Neural crest cell (in vitro differentiated cells): ENCODE measurements at regions not wholly inside any gene's neighbourhood (a gene's known extent, or its start where the extent isn't known, plus 50 kb on each side); places are given as distances from the start of the nearest gene placed in this dataset.

Experiments used
- DNase-seq: peaks from one replicate; pipeline ENCODE4 v3.0.0; 2021; ENCODE audit warnings: low read depth, mixed read lengths, low spot score
- H3K27ac Mint-ChIP-seq: one replicate; pipeline ENCODE4 v1.8.0; 2021; ENCODE audit warnings: mild to moderate bottlenecking, mixed read lengths; ENCODE audit not compliant: unreplicated experiment
- H3K27me3 Mint-ChIP-seq: 2 replicates; pipeline ENCODE4 v1.8.0; 2021; ENCODE audit warnings: low read depth, mild to moderate bottlenecking, mixed read lengths
- H3K36me3 Mint-ChIP-seq: 2 replicates; pipeline ENCODE4 v1.8.0; 2021; ENCODE audit warnings: low read depth, mild to moderate bottlenecking, mixed read lengths
- H3K4me1 Mint-ChIP-seq: 2 replicates; pipeline ENCODE4 v1.8.0; 2021; ENCODE audit warnings: mixed read lengths
- H3K4me3 Mint-ChIP-seq: one replicate; pipeline ENCODE4 v1.8.0; 2021; ENCODE audit warnings: mild to moderate bottlenecking, mixed read lengths
- H3K9me3 Mint-ChIP-seq: 2 replicates; pipeline ENCODE4 v1.8.0; 2021; ENCODE audit warnings: mixed read lengths
- CTCF ChIP-seq: fragments of 200-600 bp; sonication (generic); conservative IDR thresholded peaks from 2 replicates; pipeline ENCODE4 v1.5.0; 2021; ENCODE audit warnings: antibody characterized with exemption, mild to moderate bottlenecking

- no peaks in the 10 kb centered on the region for H3K9me3 Mint-ChIP-seq
- TF ChIP-seq CTCF, result no peak
- H3K27me3 Mint-ChIP-seq, result no peaks in the 10 kb centered on the region
- no peaks in the 10 kb centered on the region for H3K36me3 Mint-ChIP-seq
- no peak for DNase-seq
- H3K4me3 Mint-ChIP-seq, result no peak overlapping the region
- no peak overlapping the region for H3K27ac Mint-ChIP-seq
- H3K4me1 Mint-ChIP-seq, result peaks cover 12% of the 10 kb centered on the region
These were observed 157.8 kb downstream of the SNX10 start for GRCh38 chr7:26449175-26450165.

- no peak for TF ChIP-seq CTCF
- Mint-ChIP-seq H3K36me3 (no peaks in the 10 kb centered on the region), H3K9me3 (no peaks in the 10 kb centered on the region), H3K4me1 (peaks cover 8% of the 10 kb centered on the region), H3K4me3 (no peak overlapping the region), H3K27ac (no peak overlapping the region), H3K27me3 (no peaks in the 10 kb centered on the region)
- DNase-seq, result no peak
These were observed 160.3 kb downstream of the SNX10 start for GRCh38 chr7:26451997-26452396.

- no peak for DNase-seq
- Mint-ChIP-seq H3K4me1 (peaks cover 14% of the 10 kb centered on the region), H3K27me3 (no peaks in the 10 kb centered on the region), H3K9me3 (no peaks in the 10 kb centered on the region), H3K36me3 (no peaks in the 10 kb centered on the region), H3K4me3 (no peak overlapping the region), H3K27ac (no peak overlapping the region)
- no peak for TF ChIP-seq CTCF
These were observed 162.5 kb downstream of the SNX10 start for GRCh38 chr7:26454180-26454579.

GRCh38 chr7:26457696-26458327 lies 166.2 kb downstream of the SNX10 start:
- Mint-ChIP-seq H3K27ac (no peak overlapping the region), H3K4me3 (no peak overlapping the region), H3K4me1 (peaks cover 10% of the 10 kb centered on the region), H3K9me3 (no peaks in the 10 kb centered on the region), H3K36me3 (no peaks in the 10 kb centered on the region), H3K27me3 (no peaks in the 10 kb centered on the region)
- DNase-seq, result no peak
- TF ChIP-seq CTCF, result no peak

GRCh38 chr7:26458466-26459145 lies 166.9 kb downstream of the SNX10 start:
- no peaks in the 10 kb centered on the region for H3K9me3 Mint-ChIP-seq
- no peak overlapping the region for H3K27ac Mint-ChIP-seq
- TF ChIP-seq CTCF, result no peak
- H3K36me3 Mint-ChIP-seq, result no peaks in the 10 kb centered on the region
- H3K4me3 Mint-ChIP-seq, result no peak overlapping the region
- no peaks in the 10 kb centered on the region for H3K27me3 Mint-ChIP-seq
- no peak for DNase-seq
- H3K4me1 Mint-ChIP-seq, result peaks cover 10% of the 10 kb centered on the region
